Gastrocnemius medialis (tissue), 4 donors: ENCODE measurements at regions not wholly inside any gene's neighbourhood (a gene's known extent, or its start where the extent isn't known, plus 50 kb on each side); places are given as distances from the start of the nearest gene placed in this dataset.

Source experiments
- ATAC-seq, 2 donors: fragments of 150-250 bp; one replicate each; pipeline ENCODE4 v1.9.1; 2016
- DNase-seq, 2 donors: peaks; one replicate each; pipeline ENCODE4 v3.0.0-alpha.2; 2019
- H3K27ac ChIP-seq, 4 donors: fragments of 200-600 bp; sonication (generic); 1 replicate in 1 of 4; 2 replicates in 3 of 4; pipeline ENCODE4 v1.5.1; 2016 to 2018; ENCODE audit warnings: mild to moderate bottlenecking in 2 of 4, moderate library complexity in 1 of 4
- H3K27me3 ChIP-seq, 3 donors: fragments of 200-600 bp; sonication (generic) in 2 of 3; 1 replicate in 1 of 3; 2 replicates in 2 of 3; pipeline versions ENCODE4 v1.5.1 to v1.6.0; 2016 to 2019; ENCODE audit warnings: mild to moderate bottlenecking in 1 of 3, moderate library complexity in 1 of 3
- H3K36me3 ChIP-seq, 2 donors: fragments of 200-600 bp; sonication (generic) in 1 of 2; one replicate each; pipeline ENCODE4 v1.5.1; 2017 to 2018
- H3K4me1 ChIP-seq, 2 donors: fragments of 200-600 bp; sonication (generic) in 1 of 2; one replicate each; pipeline ENCODE4 v1.5.1; 2016 to 2017; ENCODE audit warnings: mild to moderate bottlenecking in 2 of 2
- H3K4me3 ChIP-seq, 4 donors: fragments of 200-600 bp; sonication (generic) in 3 of 4; 1 replicate in 1 of 4; 2 replicates in 3 of 4; pipeline ENCODE4 v1.5.1; 2016 to 2019; ENCODE audit warnings: mild to moderate bottlenecking in 2 of 4
- H3K9me3 ChIP-seq, 3 donors: fragments of 200-600 bp; sonication (generic) in 2 of 3; 1 replicate in 1 of 3; 2 replicates in 2 of 3; pipeline ENCODE4 v1.5.1; 2016 to 2019
- CTCF ChIP-seq, 5 experiments: fragments of 450-650 bp in 3 of 5; fragments of 200-600 bp in 2 of 5; sonication (generic) in 2 of 5; IDR thresholded peaks in 4 of 5; conservative IDR thresholded peaks in 1 of 5; 1 replicate in 4 of 5; 2 replicates in 1 of 5; pipeline ENCODE4 v1.5.1; 2016 to 2019; ENCODE audit warnings: antibody characterized with exemption in 5 of 5, mild to moderate bottlenecking in 3 of 5, moderate library complexity in 3 of 5
- POLR2A ChIP-seq, 2 donors: fragments of 450-650 bp; IDR thresholded peaks; one replicate each; pipeline ENCODE4 v1.6.1; 2017; ENCODE audit warnings: antibody characterized with exemption in 2 of 2, mild to moderate bottlenecking in 2 of 2, moderate library complexity in 2 of 2
- in situ Hi-C, 4 donors: fragments of 200-750 bp; cut with MboI; loops; one replicate each; pipeline versions ENCODE4 v1.15.0 to v1.8.0; 2017; ENCODE audit warnings: low sequenced_read_pairs in 4 of 4
- intact Hi-C: fragments of 100-400 bp; cut with DNase I; formaldehyde crosslinking; loops from one replicate; pipeline ENCODE4 v1.15.1; 2023; ENCODE audit warnings: low total_unique reads

- H3K4me3 ChIP-seq = no peak overlapping the region
- intact Hi-C loops = no loop called here
- H3K36me3 ChIP-seq = no peaks in the 10 kb centered on the region
- ATAC-seq = no peak
- in situ Hi-C loops = no loop called here
- H3K4me1 ChIP-seq = no peaks in the 10 kb centered on the region
- H3K27ac ChIP-seq = no peak overlapping the region
- peaks cover 0 to 11% (median 0%) of the 10 kb centered on the region in 3 donors for H3K27me3 ChIP-seq
- no peak for DNase-seq
- H3K9me3 ChIP-seq = no peaks in the 10 kb centered on the region
- TF ChIP-seq POLR2A (IDR thresholded peaks at IDR 0.05) = no peak
- TF ChIP-seq CTCF (IDR thresholded peaks at IDR 0.05 in 4 of 5, conservative IDR thresholded peaks at IDR 0.05 in 1 of 5) = no peak
These were observed 243.4 kb upstream of the PPP2R2D start for GRCh38 chr10:131657318-131657984.

GRCh38 chr10:131657985-131658330, 242.8 kb upstream of the PPP2R2D start:
- ATAC-seq (no peak), DNase-seq (no peak)
- Histone ChIP-seq H3K4me3 (no peak overlapping the region), H3K4me1 (no peaks in the 10 kb centered on the region), H3K27ac (no peak overlapping the region), H3K36me3 (no peaks in the 10 kb centered on the region), H3K27me3 (peaks cover 0 to 7% (median 0%) of the 10 kb centered on the region in 3 donors), H3K9me3 (no peaks in the 10 kb centered on the region)
- no peak for TF ChIP-seq CTCF (IDR thresholded peaks at IDR 0.05 in 4 of 5, conservative IDR thresholded peaks at IDR 0.05 in 1 of 5)
- TF ChIP-seq POLR2A (IDR thresholded peaks at IDR 0.05) = no peak
- intact Hi-C loops (no loop called here), in situ Hi-C loops (no loop called here)

GRCh38 chr10:131658476-131659110, 242.2 kb upstream of the PPP2R2D start:
- no peaks in the 10 kb centered on the region for H3K9me3 ChIP-seq
- in situ Hi-C loops = no loop called here
- H3K27me3 ChIP-seq = peaks cover 0 to under 1% (median 0%) of the 10 kb centered on the region in 3 donors
- DNase-seq (no peak), ATAC-seq (no peak)
- H3K4me1 ChIP-seq = no peaks in the 10 kb centered on the region
- intact Hi-C loops = no loop called here
- no peak overlapping the region for H3K4me3 ChIP-seq
- TF ChIP-seq POLR2A (IDR thresholded peaks at IDR 0.05) (no peak), CTCF (IDR thresholded peaks at IDR 0.05 in 4 of 5, conservative IDR thresholded peaks at IDR 0.05 in 1 of 5) (no peak)
- H3K36me3 ChIP-seq = no peaks in the 10 kb centered on the region
- H3K27ac ChIP-seq = no peak overlapping the region

GRCh38 chr10:131660427-131660826, 240.4 kb upstream of the PPP2R2D start:
- DNase-seq (no peak), ATAC-seq (no peak)
- Histone ChIP-seq H3K27me3 (no peaks in the 10 kb centered on the region), H3K27ac (no peak overlapping the region), H3K36me3 (no peaks in the 10 kb centered on the region), H3K4me3 (no peak overlapping the region), H3K9me3 (no peaks in the 10 kb centered on the region), H3K4me1 (no peaks in the 10 kb centered on the region)
- in situ Hi-C loops (no loop called here), intact Hi-C loops (no loop called here)
- TF ChIP-seq CTCF (IDR thresholded peaks at IDR 0.05 in 4 of 5, conservative IDR thresholded peaks at IDR 0.05 in 1 of 5) (no peak), POLR2A (IDR thresholded peaks at IDR 0.05) (no peak)
